Neural cell (in vitro differentiated cells): ENCODE measurements at regions not wholly inside any gene's neighbourhood (a gene's known extent, or its start where the extent isn't known, plus 50 kb on each side); places are given as distances from the start of the nearest gene placed in this dataset.

Source experiments
- EZH2 ChIP-seq: fragments of 200-600, 300-800 bp; shearing (Covaris generic), sonication (generic); IDR thresholded peaks from 2 replicates; pipeline ENCODE4 v1.6.1; 2014; ENCODE audit warnings: antibody characterized with exemption, low read length, borderline replicate concordance, mild to moderate bottlenecking; ENCODE audit not compliant: insufficient read depth, poor library complexity, severe bottlenecking
- MXI1 ChIP-seq: fragments of 450-650 bp; conservative IDR thresholded peaks from 2 replicates; pipeline ENCODE4 v1.6.1; 2014; ENCODE audit warnings: antibody characterized with exemption, mild to moderate bottlenecking; ENCODE audit not compliant: poor library complexity, severe bottlenecking
- RAD21 ChIP-seq: fragments of 450-650 bp; conservative IDR thresholded peaks from 2 replicates; pipeline ENCODE4 v1.6.1; 2014; ENCODE audit warnings: antibody characterized with exemption, mild to moderate bottlenecking, moderate library complexity
- TF ChIP-seq, protein P1 (sequence below): fragments of 450-650 bp; IDR thresholded peaks from 2 replicates; pipeline ENCODE4 v1.5.1; 2014; ENCODE audit warnings: antibody characterized with exemption, mild to moderate bottlenecking, moderate library complexity; ENCODE audit not compliant: poor library complexity, severe bottlenecking

DNA sequence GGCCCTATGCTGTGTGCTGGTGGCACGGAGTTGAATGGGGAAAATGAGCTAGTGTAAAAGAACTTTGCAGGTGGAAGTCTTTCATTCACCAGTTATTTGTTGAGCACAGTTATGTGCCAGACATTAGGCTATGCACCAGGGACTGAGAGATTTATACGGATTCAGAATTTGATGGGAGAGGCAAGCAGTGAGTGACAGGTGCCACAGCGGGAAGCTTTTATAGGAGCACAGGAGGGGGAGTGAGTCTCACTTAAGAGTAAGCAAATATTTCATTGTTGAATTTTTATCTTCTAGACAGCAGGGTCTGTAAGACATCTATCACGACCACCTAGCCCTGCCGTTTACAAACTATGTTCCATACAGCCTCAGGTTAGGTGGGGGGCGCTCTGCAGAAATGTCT lies 320.6 kb downstream of the SNAPC1 start:
- TF ChIP-seq, protein P1, sequence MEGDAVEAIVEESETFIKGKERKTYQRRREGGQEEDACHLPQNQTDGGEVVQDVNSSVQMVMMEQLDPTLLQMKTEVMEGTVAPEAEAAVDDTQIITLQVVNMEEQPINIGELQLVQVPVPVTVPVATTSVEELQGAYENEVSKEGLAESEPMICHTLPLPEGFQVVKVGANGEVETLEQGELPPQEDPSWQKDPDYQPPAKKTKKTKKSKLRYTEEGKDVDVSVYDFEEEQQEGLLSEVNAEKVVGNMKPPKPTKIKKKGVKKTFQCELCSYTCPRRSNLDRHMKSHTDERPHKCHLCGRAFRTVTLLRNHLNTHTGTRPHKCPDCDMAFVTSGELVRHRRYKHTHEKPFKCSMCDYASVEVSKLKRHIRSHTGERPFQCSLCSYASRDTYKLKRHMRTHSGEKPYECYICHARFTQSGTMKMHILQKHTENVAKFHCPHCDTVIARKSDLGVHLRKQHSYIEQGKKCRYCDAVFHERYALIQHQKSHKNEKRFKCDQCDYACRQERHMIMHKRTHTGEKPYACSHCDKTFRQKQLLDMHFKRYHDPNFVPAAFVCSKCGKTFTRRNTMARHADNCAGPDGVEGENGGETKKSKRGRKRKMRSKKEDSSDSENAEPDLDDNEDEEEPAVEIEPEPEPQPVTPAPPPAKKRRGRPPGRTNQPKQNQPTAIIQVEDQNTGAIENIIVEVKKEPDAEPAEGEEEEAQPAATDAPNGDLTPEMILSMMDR: no peak
- TF ChIP-seq EZH2 (no peak), MXI1 (no peak), RAD21 (no peak)
